RWPE2 (cell line): ENCODE measurements at regions not wholly inside any gene's neighbourhood (a gene's known extent, or its start where the extent isn't known, plus 50 kb on each side); places are given as distances from the start of the nearest gene placed in this dataset.

Source experiments
- ATAC-seq: fragments of 200-7000 bp; cut with Tn5 transposase; 3 replicates; pipeline ENCODE4 v1.9.1; 2021; ENCODE audit warnings: low read depth
- DNase-seq: peaks from one replicate; pipeline ENCODE4 v3.0.0-alpha.2; 2020; ENCODE audit warnings: low spot score
- H3K27ac ChIP-seq: fragments of 450-650 bp; 2 replicates; pipeline ENCODE4 v1.5.1; 2017; ENCODE audit warnings: mild to moderate bottlenecking; ENCODE audit not compliant: poor library complexity, severe bottlenecking
- H3K27me3 ChIP-seq: fragments of 250-450 bp; sonication (Bioruptor Pico); 2 replicates; pipeline ENCODE4 v1.5.1; 2021; ENCODE audit warnings: mild to moderate bottlenecking, moderate library complexity; ENCODE audit not compliant: insufficient read depth, poor library complexity, severe bottlenecking
- H3K36me3 ChIP-seq: fragments of 250-450 bp; sonication (Bioruptor Pico); 2 replicates; pipeline ENCODE4 v1.5.1; 2020; ENCODE audit warnings: low read depth, mild to moderate bottlenecking, moderate library complexity
- H3K4me1 ChIP-seq: fragments of 250-450 bp; sonication (Bioruptor Pico); 2 replicates; pipeline ENCODE4 v1.5.1; 2021; ENCODE audit warnings: mild to moderate bottlenecking, moderate library complexity; ENCODE audit not compliant: insufficient read depth, poor library complexity, severe bottlenecking
- H3K4me3 ChIP-seq: fragments of 250-450 bp; sonication (Bioruptor Pico); 2 replicates; pipeline ENCODE4 v1.5.1; 2021; ENCODE audit warnings: mild to moderate bottlenecking, moderate library complexity; ENCODE audit not compliant: severe bottlenecking
- H3K9me3 ChIP-seq: fragments of 250-450 bp; sonication (Bioruptor Pico); 2 replicates; pipeline ENCODE4 v1.5.1; 2021; ENCODE audit warnings: mild to moderate bottlenecking, moderate library complexity; ENCODE audit not compliant: severe bottlenecking
- TF ChIP-seq, protein P1 (sequence below): fragments of 450-650 bp; IDR thresholded peaks from one replicate; pipeline ENCODE4 v1.5.1; 2017; ENCODE audit warnings: mild to moderate bottlenecking, moderate library complexity; ENCODE audit not compliant: poor library complexity, severe bottlenecking

DNA sequence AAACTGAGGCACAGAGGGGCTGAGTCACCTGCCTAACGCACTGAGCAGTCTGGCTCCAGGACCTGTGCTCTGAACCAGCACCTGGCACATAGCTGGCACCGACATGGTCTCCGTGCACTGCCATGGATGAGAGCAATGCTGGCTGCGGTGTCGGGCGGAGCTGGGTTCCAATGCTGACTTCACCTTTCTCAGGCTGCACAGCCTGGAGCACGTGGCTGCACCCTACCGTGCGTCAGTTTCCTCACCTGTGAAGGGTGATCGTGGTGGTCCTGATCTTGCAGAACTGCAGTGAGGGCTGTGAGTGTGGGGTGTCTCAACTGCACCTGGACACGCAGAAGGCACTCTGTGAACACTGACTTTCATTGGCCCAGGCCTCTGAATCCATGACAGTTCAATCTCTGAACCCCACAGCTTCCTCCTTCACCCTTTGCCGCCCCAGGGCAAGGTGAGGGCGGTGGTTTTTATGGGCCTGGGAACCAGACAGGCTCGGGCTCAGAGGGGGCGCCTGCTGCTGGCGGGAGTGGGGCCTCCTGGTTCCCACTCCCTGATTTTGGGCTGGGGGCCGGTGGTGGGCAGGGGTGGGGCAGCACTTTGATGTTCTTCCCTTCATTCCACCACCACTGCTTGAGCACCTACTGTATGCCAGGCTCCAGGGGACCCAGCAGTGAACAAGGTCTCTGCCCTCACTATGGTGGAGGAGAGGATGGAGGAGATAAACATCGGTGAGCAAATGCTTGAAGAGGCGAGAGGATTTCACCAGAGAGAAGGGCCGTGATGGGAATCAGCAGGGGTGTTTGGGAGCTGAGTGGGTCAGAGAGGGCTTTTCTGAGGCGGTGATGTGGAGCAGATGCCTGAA lies 102.9 kb downstream of the CEBPB start:
- no peak for ATAC-seq

DNA sequence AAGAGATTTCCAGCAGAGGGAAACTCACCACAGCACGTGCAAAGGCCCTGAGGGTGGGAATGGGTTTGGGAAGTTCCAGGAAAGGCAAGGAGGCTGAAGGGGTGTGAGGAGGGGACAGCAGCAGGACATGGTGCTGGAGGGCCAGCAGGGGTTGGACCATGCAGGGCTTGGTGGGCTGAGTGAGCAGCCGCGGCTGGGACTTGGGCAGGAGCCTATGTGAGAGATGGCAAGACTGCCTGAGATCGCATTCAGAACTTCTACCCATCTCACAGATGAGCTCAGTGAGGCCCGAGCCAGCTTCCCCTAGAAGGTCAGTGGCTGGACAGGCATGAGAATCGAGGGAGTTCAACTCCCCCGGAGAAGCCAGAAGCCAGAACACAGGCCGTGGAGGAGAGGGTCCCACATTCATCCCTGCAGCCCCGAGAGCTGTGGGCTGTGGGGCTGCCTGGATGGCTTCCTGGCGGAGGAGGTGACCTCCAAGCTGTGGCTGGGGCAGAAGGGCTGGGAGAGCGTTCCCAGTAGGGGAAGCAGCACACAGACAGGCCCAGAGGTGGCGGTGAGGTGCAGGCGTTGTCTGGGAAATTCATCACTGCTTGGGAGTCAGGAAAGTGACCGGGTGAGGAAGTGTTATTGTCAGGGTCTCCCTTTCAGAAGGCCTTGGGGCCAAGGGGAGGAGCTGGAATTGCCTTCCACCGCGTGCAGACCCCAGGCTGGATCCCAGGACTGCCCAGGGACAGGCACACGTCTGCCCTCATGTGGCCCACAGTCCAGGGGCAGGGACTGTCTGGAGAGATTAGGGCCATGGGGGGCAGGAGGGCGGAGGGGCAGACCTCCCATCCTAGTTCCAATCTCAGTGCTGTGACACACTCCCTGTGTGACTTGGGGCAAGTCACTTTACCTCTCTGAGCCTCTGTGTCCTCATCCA lies 103.8 kb downstream of the CEBPB start:
- no peaks in the 10 kb centered on the region for H3K27me3 ChIP-seq
- H3K4me1 ChIP-seq: peaks cover 3% of the 10 kb centered on the region
- no peaks in the 10 kb centered on the region for H3K9me3 ChIP-seq
- TF ChIP-seq, protein P1, sequence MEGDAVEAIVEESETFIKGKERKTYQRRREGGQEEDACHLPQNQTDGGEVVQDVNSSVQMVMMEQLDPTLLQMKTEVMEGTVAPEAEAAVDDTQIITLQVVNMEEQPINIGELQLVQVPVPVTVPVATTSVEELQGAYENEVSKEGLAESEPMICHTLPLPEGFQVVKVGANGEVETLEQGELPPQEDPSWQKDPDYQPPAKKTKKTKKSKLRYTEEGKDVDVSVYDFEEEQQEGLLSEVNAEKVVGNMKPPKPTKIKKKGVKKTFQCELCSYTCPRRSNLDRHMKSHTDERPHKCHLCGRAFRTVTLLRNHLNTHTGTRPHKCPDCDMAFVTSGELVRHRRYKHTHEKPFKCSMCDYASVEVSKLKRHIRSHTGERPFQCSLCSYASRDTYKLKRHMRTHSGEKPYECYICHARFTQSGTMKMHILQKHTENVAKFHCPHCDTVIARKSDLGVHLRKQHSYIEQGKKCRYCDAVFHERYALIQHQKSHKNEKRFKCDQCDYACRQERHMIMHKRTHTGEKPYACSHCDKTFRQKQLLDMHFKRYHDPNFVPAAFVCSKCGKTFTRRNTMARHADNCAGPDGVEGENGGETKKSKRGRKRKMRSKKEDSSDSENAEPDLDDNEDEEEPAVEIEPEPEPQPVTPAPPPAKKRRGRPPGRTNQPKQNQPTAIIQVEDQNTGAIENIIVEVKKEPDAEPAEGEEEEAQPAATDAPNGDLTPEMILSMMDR: peak; percentile 31
- no peak overlapping the region for H3K27ac ChIP-seq
- DNase-seq (no peak), ATAC-seq (peak; percentile 5; the same call in 1 of the 3 replicates)
- H3K36me3 ChIP-seq: no peaks in the 10 kb centered on the region
- no peak overlapping the region for H3K4me3 ChIP-seq

More for the DNA sequence above, 102.9 kb downstream of the CEBPB start:
- TF ChIP-seq, protein P1: no peak
- Histone ChIP-seq H3K36me3 (no peaks in the 10 kb centered on the region), H3K4me3 (no peak overlapping the region), H3K27ac (no peak overlapping the region), H3K27me3 (no peaks in the 10 kb centered on the region), H3K4me1 (peaks cover 3% of the 10 kb centered on the region), H3K9me3 (no peaks in the 10 kb centered on the region)
- DNase-seq: no peak

DNA sequence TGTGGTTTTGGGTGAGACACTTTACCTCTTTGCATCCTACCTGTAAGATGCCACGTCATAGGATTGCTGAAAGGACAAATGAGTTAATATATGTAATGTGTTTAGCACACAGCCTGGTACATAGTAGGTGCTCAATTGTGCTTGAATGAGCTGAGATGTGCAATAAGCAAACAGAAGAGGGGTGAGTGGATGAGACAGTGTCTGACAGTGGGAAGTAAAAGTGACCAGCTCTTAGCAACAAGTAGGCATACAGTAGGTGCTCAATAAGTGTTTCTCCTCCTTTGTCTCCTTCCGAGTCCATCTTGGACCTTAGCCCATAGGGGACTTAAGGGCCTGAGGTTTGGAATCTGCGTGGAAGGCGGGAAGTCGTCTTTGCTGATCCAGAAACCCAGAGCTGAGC lies 104.7 kb downstream of the CEBPB start:
- ATAC-seq: no peak; the same call in 2 of the 3 replicates
- Histone ChIP-seq H3K27me3 (no peaks in the 10 kb centered on the region), H3K4me3 (no peak overlapping the region)

DNA sequence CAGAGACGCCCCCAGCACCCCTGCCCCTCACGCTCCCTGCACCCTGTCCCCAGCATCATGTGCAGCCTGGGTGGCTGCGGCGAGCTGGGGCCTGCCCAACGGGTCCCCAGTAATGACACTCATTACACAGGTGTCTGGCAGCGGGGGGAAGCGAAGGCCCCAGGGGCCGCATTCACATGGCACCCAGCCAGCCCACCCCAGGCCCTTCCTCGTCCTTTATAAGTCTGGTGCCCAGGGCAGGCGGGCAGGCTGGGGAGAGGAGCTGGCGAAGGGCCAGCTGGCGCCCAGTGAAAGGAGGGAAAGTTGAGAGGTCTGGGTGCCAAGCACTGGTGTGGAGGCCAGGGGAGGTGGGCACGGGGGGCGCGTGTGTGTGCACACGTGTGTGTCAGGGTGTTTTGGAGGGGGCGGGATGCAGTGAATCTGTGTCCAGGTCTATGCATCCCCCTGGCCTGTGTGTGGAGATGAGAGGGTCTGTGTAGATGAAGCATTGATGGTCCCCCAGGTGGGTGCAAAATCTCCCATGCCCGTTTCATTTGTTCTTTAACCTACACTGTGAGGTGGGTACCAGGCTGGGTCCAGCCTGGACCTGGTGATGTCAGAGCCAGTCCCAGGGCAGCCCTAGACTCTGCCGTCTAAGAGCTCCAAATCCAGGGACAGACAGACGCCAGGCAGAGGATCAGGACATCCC lies 105.3 kb downstream of the CEBPB start:
- TF ChIP-seq, protein P1: no peak
- no peaks in the 10 kb centered on the region for H3K36me3 ChIP-seq
- no peak for DNase-seq

More for the DNA sequence above, 104.7 kb downstream of the CEBPB start:
- H3K36me3 ChIP-seq: no peaks in the 10 kb centered on the region
- peaks cover 3% of the 10 kb centered on the region for H3K4me1 ChIP-seq
- no peaks in the 10 kb centered on the region for H3K9me3 ChIP-seq
- TF ChIP-seq, protein P1: no peak
- no peak overlapping the region for H3K27ac ChIP-seq
- no peak for DNase-seq

More for the DNA sequence above, 105.3 kb downstream of the CEBPB start:
- peak; percentile 8; the same call in 1 of the 3 replicates for ATAC-seq
- no peak overlapping the region for H3K4me3 ChIP-seq
- H3K27me3 ChIP-seq: no peaks in the 10 kb centered on the region
- peaks cover 3% of the 10 kb centered on the region for H3K4me1 ChIP-seq
- no peaks in the 10 kb centered on the region for H3K9me3 ChIP-seq
- H3K27ac ChIP-seq: no peak overlapping the region
